GM10248 (cell line): ENCODE measurements at regions not wholly inside any gene's neighbourhood (a gene's known extent, or its start where the extent isn't known, plus 50 kb on each side); places are given as distances from the start of the nearest gene placed in this dataset.

Experiments
- CTCF ChIA-PET: fragments of 300-600 bp; sonication (Branson Sonifier 250); formaldehyde crosslinking; extraction: SDS; loops from one replicate; lab custom pipeline; 2021; ENCODE audit warnings: antibody characterized with exemption; lab: Yijun Ruan, JAX
- POLR2A ChIA-PET: fragments of 350-650 bp; sonication (Branson Sonifier 250); formaldehyde crosslinking; extraction: SDS; loops from one replicate; lab custom pipeline; 2020; ENCODE audit warnings: antibody characterized with exemption; lab: Yijun Ruan, JAX
- DNase-seq: peaks from one replicate; pipeline ENCODE4 v3.0.0; 2012; ENCODE audit errors: extremely low spot score
- TF ChIP-seq, protein P1 (sequence below): IDR thresholded peaks from 2 replicates; pipeline ENCODE4 v1.5.1; 2012; ENCODE audit warnings: mild to moderate bottlenecking, low read depth; ENCODE audit errors: extremely low read depth, missing control alignments, control extremely low read depth

DNA sequence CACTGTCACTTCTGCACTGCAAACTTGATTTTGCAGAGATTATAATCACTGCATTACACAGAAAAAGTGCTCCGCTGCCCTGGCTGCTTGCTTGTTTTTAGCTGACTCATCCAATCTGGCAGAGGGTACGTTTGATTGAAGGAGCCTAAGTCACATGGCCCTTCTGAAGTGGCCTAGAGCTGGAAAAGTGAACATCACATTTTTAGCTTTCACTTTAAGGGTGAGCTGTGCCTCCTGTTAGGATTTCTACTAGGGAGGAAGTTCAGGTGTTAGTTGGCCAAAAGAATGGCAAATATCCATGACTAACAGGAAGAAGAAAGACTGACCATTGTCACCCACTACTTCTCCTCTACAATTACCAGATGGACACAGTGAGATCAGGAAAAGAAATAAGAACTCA, 889.1 kb upstream of the MAP3K7 start:
- ChIA-PET CTCF (interaction anchor here (1.1 to 2.4 kb wide), 3 partner anchors 10 to 19 kb away, joined by 4 to 7 read pairs (median 5); no protein-coding TSS in a partner anchor), POLR2A (no interaction called here)
- TF ChIP-seq, protein P1, sequence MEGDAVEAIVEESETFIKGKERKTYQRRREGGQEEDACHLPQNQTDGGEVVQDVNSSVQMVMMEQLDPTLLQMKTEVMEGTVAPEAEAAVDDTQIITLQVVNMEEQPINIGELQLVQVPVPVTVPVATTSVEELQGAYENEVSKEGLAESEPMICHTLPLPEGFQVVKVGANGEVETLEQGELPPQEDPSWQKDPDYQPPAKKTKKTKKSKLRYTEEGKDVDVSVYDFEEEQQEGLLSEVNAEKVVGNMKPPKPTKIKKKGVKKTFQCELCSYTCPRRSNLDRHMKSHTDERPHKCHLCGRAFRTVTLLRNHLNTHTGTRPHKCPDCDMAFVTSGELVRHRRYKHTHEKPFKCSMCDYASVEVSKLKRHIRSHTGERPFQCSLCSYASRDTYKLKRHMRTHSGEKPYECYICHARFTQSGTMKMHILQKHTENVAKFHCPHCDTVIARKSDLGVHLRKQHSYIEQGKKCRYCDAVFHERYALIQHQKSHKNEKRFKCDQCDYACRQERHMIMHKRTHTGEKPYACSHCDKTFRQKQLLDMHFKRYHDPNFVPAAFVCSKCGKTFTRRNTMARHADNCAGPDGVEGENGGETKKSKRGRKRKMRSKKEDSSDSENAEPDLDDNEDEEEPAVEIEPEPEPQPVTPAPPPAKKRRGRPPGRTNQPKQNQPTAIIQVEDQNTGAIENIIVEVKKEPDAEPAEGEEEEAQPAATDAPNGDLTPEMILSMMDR: no peak
- peak; percentile 8 for DNase-seq

DNA sequence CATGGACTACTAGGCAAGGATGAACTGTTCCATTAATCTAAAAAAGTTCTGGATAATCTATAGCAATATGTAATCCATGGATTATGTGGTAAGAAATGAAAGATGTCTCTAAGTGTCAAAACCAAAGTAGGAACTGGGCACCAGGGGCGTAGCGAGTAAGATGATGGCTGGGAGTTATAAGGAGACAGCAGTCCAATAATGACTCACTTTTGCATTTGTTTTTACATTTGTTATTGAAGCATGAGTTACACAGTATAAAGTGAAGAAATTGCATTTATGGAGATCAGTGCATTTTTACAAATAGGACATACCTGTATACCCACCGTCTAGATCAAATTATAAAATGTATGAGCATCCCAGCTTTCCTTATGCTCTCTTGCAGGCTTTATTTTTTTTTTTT, 878.5 kb upstream of the MAP3K7 start:
- ChIA-PET POLR2A (no interaction called here), CTCF (interaction anchor here (0.9 kb wide), 1 partner anchor 9 kb away, joined by 4 read pairs; no protein-coding TSS in a partner anchor)
- TF ChIP-seq, protein P1: no peak
- DNase-seq: no peak

DNA sequence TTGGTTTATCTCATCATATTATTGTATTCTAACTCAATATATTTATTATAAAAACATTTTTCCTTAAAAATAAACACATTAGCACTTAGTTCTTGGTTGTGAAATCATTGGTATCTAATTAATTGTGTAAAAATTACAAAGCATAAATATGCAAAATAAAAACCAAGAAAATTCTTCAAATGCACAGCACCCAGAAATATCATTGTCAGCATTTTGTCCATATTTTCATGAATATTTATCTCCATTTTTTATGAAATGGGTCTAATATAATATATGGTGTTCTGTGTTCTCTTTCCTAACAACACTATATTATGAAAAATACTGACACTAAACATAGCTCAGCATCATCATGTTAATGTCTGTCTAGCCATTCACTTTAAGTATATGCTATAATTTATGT, 877.8 kb upstream of the MAP3K7 start:
- ChIA-PET CTCF (interaction anchor here (0.9 kb wide), 1 partner anchor 9 kb away, joined by 4 read pairs; no protein-coding TSS in a partner anchor), POLR2A (no interaction called here)
- DNase-seq: no peak
- TF ChIP-seq, protein P1: no peak

DNA sequence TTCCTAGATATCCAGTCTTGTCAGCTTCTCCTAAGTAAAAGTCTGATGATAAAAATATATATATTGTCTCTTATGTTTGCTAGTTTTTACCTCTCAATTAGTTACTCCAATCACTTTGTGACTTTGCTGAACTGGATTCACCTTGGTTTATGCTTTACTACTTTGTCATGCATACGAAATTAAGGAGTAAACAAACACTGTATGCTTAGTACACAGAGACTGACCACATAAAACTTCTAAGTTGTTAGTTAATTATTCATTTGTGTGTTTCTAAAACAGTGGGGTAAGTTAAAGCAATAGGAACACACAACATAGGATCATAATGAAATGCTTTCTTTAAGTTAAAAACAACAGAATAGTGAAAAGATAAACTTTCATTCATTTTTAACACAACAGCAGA, 877.3 kb upstream of the MAP3K7 start:
- no peak for DNase-seq
- ChIA-PET POLR2A (no interaction called here), CTCF (interaction anchor here (1.4 to 2.1 kb wide), 4 partner anchors 9 to 23 kb away, joined by 3 to 12 read pairs (median 6); no protein-coding TSS in a partner anchor)
- TF ChIP-seq, protein P1: no peak

DNA sequence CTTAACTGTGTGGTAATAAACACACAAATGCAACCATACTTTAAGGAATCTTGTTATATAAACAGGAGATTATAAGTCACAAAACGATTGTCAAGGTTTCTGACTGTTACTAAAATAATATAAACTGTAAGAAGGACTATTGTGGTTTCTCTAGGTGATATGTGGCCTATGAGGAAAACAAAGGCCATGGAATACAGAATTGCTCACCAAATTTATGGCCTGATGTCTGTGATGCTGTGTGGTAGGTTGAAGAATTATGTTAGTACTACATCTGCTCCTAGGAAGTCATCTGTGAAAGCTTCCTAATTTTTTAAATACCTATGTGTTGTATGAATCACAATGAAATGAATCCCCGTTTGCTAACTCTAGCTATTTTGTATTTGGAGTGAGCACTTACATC, 875.4 kb upstream of the MAP3K7 start:
- no peak for DNase-seq
- TF ChIP-seq, protein P1: no peak
- ChIA-PET CTCF (interaction anchor here (1.3 to 2.1 kb wide), 3 partner anchors 9 to 14 kb away, joined by 5 to 12 read pairs (median 9); no protein-coding TSS in a partner anchor), POLR2A (no interaction called here)

DNA sequence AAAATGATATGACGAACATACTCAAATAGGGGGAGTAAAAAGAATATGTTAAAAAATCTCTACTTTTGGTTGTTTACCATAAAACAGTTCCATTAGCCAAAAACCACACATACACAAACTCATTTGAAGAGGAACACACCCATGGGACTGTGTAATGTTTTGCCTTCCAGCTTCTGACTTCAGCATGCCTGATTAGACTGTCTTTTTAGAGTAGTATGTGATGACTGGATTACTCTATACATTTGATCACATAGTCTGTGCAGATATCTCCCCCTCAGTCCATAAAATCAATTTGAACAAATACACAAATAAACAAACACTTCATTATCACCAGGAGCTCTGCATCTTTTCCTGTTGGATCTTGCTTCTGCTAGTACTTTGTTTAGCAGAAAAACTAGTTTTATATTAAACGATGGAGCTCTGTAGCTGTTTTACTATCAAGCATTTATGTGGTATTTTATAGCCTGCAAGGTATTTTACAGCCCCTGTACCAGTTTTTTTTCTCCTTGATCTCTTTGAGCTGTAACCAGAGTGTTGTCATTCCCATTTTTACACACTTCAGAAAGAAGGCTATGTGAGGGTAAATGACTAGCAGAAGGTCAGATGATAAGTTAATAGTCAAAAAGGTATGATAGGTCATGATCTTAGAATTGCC, 866.5 kb upstream of the MAP3K7 start:
- TF ChIP-seq, protein P1: no peak
- POLR2A ChIA-PET: no interaction called here
- DNase-seq: no peak
- CTCF ChIA-PET: interaction anchor here (0.8 to 1.8 kb wide), 4 partner anchors 8 to 21 kb away, joined by 3 to 9 read pairs (median 4); no protein-coding TSS in a partner anchor
